ENCODE measurements at regions not wholly inside any gene's neighbourhood (a gene's known extent, or its start where the extent isn't known, plus 50 kb on each side); places are given as distances from the start of the nearest gene placed in this dataset.

GRCh38 chr16:87132361-87133014 is 184.7 kb downstream of the C16orf95 start:
- H4K91ac ChIP-seq (ENCODE audit: low read depth, low read length, poor library complexity): no peak overlapping the region
- peak; percentile 57 for DNase-seq (ENCODE audit: low spot score)
- no peak overlapping the region for H4K8ac ChIP-seq (ENCODE audit: low read depth, low read length)
- peaks cover 0 to 7% (median 0%) of the 10 kb centered on the region in 3 experiments for H3K27me3 ChIP-seq (ENCODE audit: control insufficient read depth in 3 of 3, insufficient read depth in 3 of 3, low read depth in 1 of 3, low read length in 3 of 3)
- no peak overlapping the region for H3K4ac ChIP-seq (ENCODE audit: low read length)
- H3K36me3 ChIP-seq (replicated peaks in 1 of 2; ENCODE audit: control insufficient read depth in 2 of 2, insufficient read depth in 2 of 2, low read length in 2 of 2): no peaks in the 10 kb centered on the region
- H2BK15ac ChIP-seq (ENCODE audit: low read length): no peak overlapping the region
- H3K4me2 ChIP-seq (ENCODE audit: insufficient read depth, low read length, poor library complexity, severe bottlenecking): peak overlapping the region; percentile 21
- no peak overlapping the region for H2BK120ac ChIP-seq (ENCODE audit: low read depth, low read length)
- no peak overlapping the region for H2BK5ac ChIP-seq (ENCODE audit: low read length)
- H2AK5ac ChIP-seq (ENCODE audit: low read depth, low read length): peak overlapping the region; percentile 10
- no CpG with 5 or more reads among the region's 20 CpGs for WGBS, 2 donors (ENCODE audit: extremely low coverage in 2 of 2, insufficient read length in 2 of 2, insufficient replicate concordance in 1 of 2)
- H3K18ac ChIP-seq (ENCODE audit: low read length): peak overlapping the region; percentile 24
- peaks cover 0 to 4% of the 10 kb centered on the region in 2 donors for H3K9me3 ChIP-seq (replicated peaks in 1 of 2; ENCODE audit: control insufficient read depth in 2 of 2, insufficient read depth in 1 of 2, low read depth in 1 of 2, low read length in 2 of 2)
- no peak overlapping the region for H3K14ac ChIP-seq (ENCODE audit: low read length)
- H3K4me3 ChIP-seq (ENCODE audit: low read length in 2 of 2): no peak overlapping the region
- peaks cover 6 to 16% of the 10 kb centered on the region in 2 donors for H3K4me1 ChIP-seq (ENCODE audit: control insufficient read depth in 2 of 2, insufficient read depth in 1 of 2, low read depth in 1 of 2, low read length in 2 of 2)
- H2AFZ ChIP-seq (ENCODE audit: low read length): peak overlapping the region; percentile 52
- no peaks in the 10 kb centered on the region for H3K79me1 ChIP-seq (ENCODE audit: low read depth, low read length)
- H2BK12ac ChIP-seq (ENCODE audit: low read length): no peak overlapping the region
- no peak overlapping the region for H3K9ac ChIP-seq (ENCODE audit: low read depth, low read length, poor library complexity)
- peak overlapping the region; percentile 54 for H3K27ac ChIP-seq (replicated peaks; ENCODE audit: low read length)
- no peak overlapping the region for H3K23ac ChIP-seq (ENCODE audit: low read depth, low read length, poor library complexity)

GRCh38 chr16:87133112-87133850 is 183.9 kb downstream of the C16orf95 start:
- Histone ChIP-seq H2BK5ac (ENCODE audit: low read length) (no peak overlapping the region), H2AK5ac (ENCODE audit: low read depth, low read length) (peak overlapping the region; percentile 8), H3K4me2 (ENCODE audit: insufficient read depth, low read length, poor library complexity, severe bottlenecking) (no peak overlapping the region), H3K23ac (ENCODE audit: low read depth, low read length, poor library complexity) (no peak overlapping the region), H3K79me1 (ENCODE audit: low read depth, low read length) (no peaks in the 10 kb centered on the region), H2BK12ac (ENCODE audit: low read length) (no peak overlapping the region), H3K9ac (ENCODE audit: low read depth, low read length, poor library complexity) (no peak overlapping the region), H2AFZ (ENCODE audit: low read length) (peak overlapping the region; percentile 52), H3K27ac (replicated peaks; ENCODE audit: low read length) (peak overlapping the region; percentile 54), H3K18ac (ENCODE audit: low read length) (peak overlapping the region; percentile 45), H4K91ac (ENCODE audit: low read depth, low read length, poor library complexity) (no peak overlapping the region), H2BK120ac (ENCODE audit: low read depth, low read length) (no peak overlapping the region), H3K4me1 (ENCODE audit: control insufficient read depth in 2 of 2, insufficient read depth in 1 of 2, low read depth in 1 of 2, low read length in 2 of 2) (peaks cover 6 to 16% of the 10 kb centered on the region in 2 donors), H3K27me3 (ENCODE audit: control insufficient read depth in 3 of 3, insufficient read depth in 3 of 3, low read depth in 1 of 3, low read length in 3 of 3) (peaks cover 0 to 7% (median 0%) of the 10 kb centered on the region in 3 experiments), H3K4me3 (ENCODE audit: low read length in 2 of 2) (no peak overlapping the region), H3K36me3 (replicated peaks in 1 of 2; ENCODE audit: control insufficient read depth in 2 of 2, insufficient read depth in 2 of 2, low read length in 2 of 2) (no peaks in the 10 kb centered on the region), H4K8ac (ENCODE audit: low read depth, low read length) (no peak overlapping the region), H2BK15ac (ENCODE audit: low read length) (no peak overlapping the region), H3K9me3 (replicated peaks in 1 of 2; ENCODE audit: control insufficient read depth in 2 of 2, insufficient read depth in 1 of 2, low read depth in 1 of 2, low read length in 2 of 2) (peaks cover 0 to 4% of the 10 kb centered on the region in 2 donors), H3K4ac (ENCODE audit: low read length) (no peak overlapping the region), H3K14ac (ENCODE audit: low read length) (no peak overlapping the region)
- WGBS, 2 donors (ENCODE audit: extremely low coverage in 2 of 2, insufficient read length in 2 of 2, insufficient replicate concordance in 1 of 2): no CpG with 5 or more reads among the region's 21 CpGs
- no peak for DNase-seq (ENCODE audit: low spot score)

GRCh38 chr16:87133966-87134627 is 183.1 kb downstream of the C16orf95 start:
- Histone ChIP-seq H2BK15ac (ENCODE audit: low read length) (no peak overlapping the region), H4K91ac (ENCODE audit: low read depth, low read length, poor library complexity) (no peak overlapping the region), H2BK120ac (ENCODE audit: low read depth, low read length) (no peak overlapping the region), H3K27me3 (ENCODE audit: control insufficient read depth in 3 of 3, insufficient read depth in 3 of 3, low read depth in 1 of 3, low read length in 3 of 3) (peaks cover 0 to 7% (median 0%) of the 10 kb centered on the region in 3 experiments), H3K9ac (ENCODE audit: low read depth, low read length, poor library complexity) (no peak overlapping the region), H3K18ac (ENCODE audit: low read length) (no peak overlapping the region), H2BK12ac (ENCODE audit: low read length) (no peak overlapping the region), H2AK5ac (ENCODE audit: low read depth, low read length) (peak overlapping the region; percentile 41), H3K23ac (ENCODE audit: low read depth, low read length, poor library complexity) (no peak overlapping the region), H3K27ac (replicated peaks; ENCODE audit: low read length) (no peak overlapping the region), H3K79me1 (ENCODE audit: low read depth, low read length) (no peaks in the 10 kb centered on the region), H3K4ac (ENCODE audit: low read length) (no peak overlapping the region), H3K4me3 (ENCODE audit: low read length in 2 of 2) (no peak overlapping the region), H3K9me3 (replicated peaks in 1 of 2; ENCODE audit: control insufficient read depth in 2 of 2, insufficient read depth in 1 of 2, low read depth in 1 of 2, low read length in 2 of 2) (peaks cover 0 to 2% of the 10 kb centered on the region in 2 donors), H4K8ac (ENCODE audit: low read depth, low read length) (no peak overlapping the region), H3K4me1 (ENCODE audit: control insufficient read depth in 2 of 2, insufficient read depth in 1 of 2, low read depth in 1 of 2, low read length in 2 of 2) (peaks cover 6 to 16% of the 10 kb centered on the region in 2 donors), H3K36me3 (replicated peaks in 1 of 2; ENCODE audit: control insufficient read depth in 2 of 2, insufficient read depth in 2 of 2, low read length in 2 of 2) (no peaks in the 10 kb centered on the region), H3K14ac (ENCODE audit: low read length) (no peak overlapping the region), H2AFZ (ENCODE audit: low read length) (no peak overlapping the region), H2BK5ac (ENCODE audit: low read length) (peak overlapping the region; percentile 4), H3K4me2 (ENCODE audit: insufficient read depth, low read length, poor library complexity, severe bottlenecking) (no peak overlapping the region)
- no CpG with 5 or more reads among the region's 17 CpGs for WGBS, 2 donors (ENCODE audit: extremely low coverage in 2 of 2, insufficient read length in 2 of 2, insufficient replicate concordance in 1 of 2)
- DNase-seq (ENCODE audit: low spot score): no peak

GRCh38 chr16:87134628-87134995 is 182.6 kb downstream of the C16orf95 start:
- no peak overlapping the region for H2AFZ ChIP-seq (ENCODE audit: low read length)
- H4K8ac ChIP-seq (ENCODE audit: low read depth, low read length): no peak overlapping the region
- H3K36me3 ChIP-seq (replicated peaks in 1 of 2; ENCODE audit: control insufficient read depth in 2 of 2, insufficient read depth in 2 of 2, low read length in 2 of 2): no peaks in the 10 kb centered on the region
- no peak overlapping the region for H3K4me3 ChIP-seq (ENCODE audit: low read length in 2 of 2)
- no CpG with 5 or more reads among the region's 7 CpGs for WGBS, 2 donors (ENCODE audit: extremely low coverage in 2 of 2, insufficient read length in 2 of 2, insufficient replicate concordance in 1 of 2)
- H3K9ac ChIP-seq (ENCODE audit: low read depth, low read length, poor library complexity): no peak overlapping the region
- no peak overlapping the region for H4K91ac ChIP-seq (ENCODE audit: low read depth, low read length, poor library complexity)
- no peak for DNase-seq (ENCODE audit: low spot score)
- H2BK120ac ChIP-seq (ENCODE audit: low read depth, low read length): no peak overlapping the region
- no peak overlapping the region for H3K4me2 ChIP-seq (ENCODE audit: insufficient read depth, low read length, poor library complexity, severe bottlenecking)
- H3K27me3 ChIP-seq (ENCODE audit: control insufficient read depth in 3 of 3, insufficient read depth in 3 of 3, low read depth in 1 of 3, low read length in 3 of 3): peaks cover 0 to 7% (median 0%) of the 10 kb centered on the region in 3 experiments
- peaks cover 6 to 16% of the 10 kb centered on the region in 2 donors for H3K4me1 ChIP-seq (ENCODE audit: control insufficient read depth in 2 of 2, insufficient read depth in 1 of 2, low read depth in 1 of 2, low read length in 2 of 2)
- H3K23ac ChIP-seq (ENCODE audit: low read depth, low read length, poor library complexity): no peak overlapping the region
- H3K4ac ChIP-seq (ENCODE audit: low read length): no peak overlapping the region
- no peaks in the 10 kb centered on the region for H3K9me3 ChIP-seq (replicated peaks in 1 of 2; ENCODE audit: control insufficient read depth in 2 of 2, insufficient read depth in 1 of 2, low read depth in 1 of 2, low read length in 2 of 2)
- H3K27ac ChIP-seq (replicated peaks; ENCODE audit: low read length): no peak overlapping the region
- H2BK12ac ChIP-seq (ENCODE audit: low read length): no peak overlapping the region
- H3K18ac ChIP-seq (ENCODE audit: low read length): no peak overlapping the region
- no peak overlapping the region for H2AK5ac ChIP-seq (ENCODE audit: low read depth, low read length)
- H3K14ac ChIP-seq (ENCODE audit: low read length): no peak overlapping the region
- H2BK15ac ChIP-seq (ENCODE audit: low read length): no peak overlapping the region
- peak overlapping the region; percentile 4 for H2BK5ac ChIP-seq (ENCODE audit: low read length)
- no peaks in the 10 kb centered on the region for H3K79me1 ChIP-seq (ENCODE audit: low read depth, low read length)
